ENCODE measurements at regions not wholly inside any gene's neighbourhood (a gene's known extent, or its start where the extent isn't known, plus 50 kb on each side); places are given as distances from the start of the nearest gene placed in this dataset.

- H3K4me1 Mint-ChIP-seq (ENCODE audit: low read depth) = peaks cover 37% of the 10 kb centered on the region
- no peaks in the 10 kb centered on the region for H3K36me3 Mint-ChIP-seq (ENCODE audit: low read depth)
- TF ChIP-seq, protein P1, sequence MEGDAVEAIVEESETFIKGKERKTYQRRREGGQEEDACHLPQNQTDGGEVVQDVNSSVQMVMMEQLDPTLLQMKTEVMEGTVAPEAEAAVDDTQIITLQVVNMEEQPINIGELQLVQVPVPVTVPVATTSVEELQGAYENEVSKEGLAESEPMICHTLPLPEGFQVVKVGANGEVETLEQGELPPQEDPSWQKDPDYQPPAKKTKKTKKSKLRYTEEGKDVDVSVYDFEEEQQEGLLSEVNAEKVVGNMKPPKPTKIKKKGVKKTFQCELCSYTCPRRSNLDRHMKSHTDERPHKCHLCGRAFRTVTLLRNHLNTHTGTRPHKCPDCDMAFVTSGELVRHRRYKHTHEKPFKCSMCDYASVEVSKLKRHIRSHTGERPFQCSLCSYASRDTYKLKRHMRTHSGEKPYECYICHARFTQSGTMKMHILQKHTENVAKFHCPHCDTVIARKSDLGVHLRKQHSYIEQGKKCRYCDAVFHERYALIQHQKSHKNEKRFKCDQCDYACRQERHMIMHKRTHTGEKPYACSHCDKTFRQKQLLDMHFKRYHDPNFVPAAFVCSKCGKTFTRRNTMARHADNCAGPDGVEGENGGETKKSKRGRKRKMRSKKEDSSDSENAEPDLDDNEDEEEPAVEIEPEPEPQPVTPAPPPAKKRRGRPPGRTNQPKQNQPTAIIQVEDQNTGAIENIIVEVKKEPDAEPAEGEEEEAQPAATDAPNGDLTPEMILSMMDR (IDR thresholded peaks at IDR 0.05) = no peak
- no peaks in the 10 kb centered on the region for H3K9me3 Mint-ChIP-seq
- H3K4me3 Mint-ChIP-seq = no peak overlapping the region; the same call in 1 of the 2 replicates
- DNase-seq = no peak
- H3K27me3 Mint-ChIP-seq (ENCODE audit: insufficient read depth) = 0 out of 2 replicates have a peak, but pooled peaks cover 1% of the 10 kb centered on the region
- H3K27ac Mint-ChIP-seq = peak overlapping the region; percentile 93
Observed at GRCh38 chr17:83154311-83155127, 75.1 kb downstream of the METRNL start.

DNA sequence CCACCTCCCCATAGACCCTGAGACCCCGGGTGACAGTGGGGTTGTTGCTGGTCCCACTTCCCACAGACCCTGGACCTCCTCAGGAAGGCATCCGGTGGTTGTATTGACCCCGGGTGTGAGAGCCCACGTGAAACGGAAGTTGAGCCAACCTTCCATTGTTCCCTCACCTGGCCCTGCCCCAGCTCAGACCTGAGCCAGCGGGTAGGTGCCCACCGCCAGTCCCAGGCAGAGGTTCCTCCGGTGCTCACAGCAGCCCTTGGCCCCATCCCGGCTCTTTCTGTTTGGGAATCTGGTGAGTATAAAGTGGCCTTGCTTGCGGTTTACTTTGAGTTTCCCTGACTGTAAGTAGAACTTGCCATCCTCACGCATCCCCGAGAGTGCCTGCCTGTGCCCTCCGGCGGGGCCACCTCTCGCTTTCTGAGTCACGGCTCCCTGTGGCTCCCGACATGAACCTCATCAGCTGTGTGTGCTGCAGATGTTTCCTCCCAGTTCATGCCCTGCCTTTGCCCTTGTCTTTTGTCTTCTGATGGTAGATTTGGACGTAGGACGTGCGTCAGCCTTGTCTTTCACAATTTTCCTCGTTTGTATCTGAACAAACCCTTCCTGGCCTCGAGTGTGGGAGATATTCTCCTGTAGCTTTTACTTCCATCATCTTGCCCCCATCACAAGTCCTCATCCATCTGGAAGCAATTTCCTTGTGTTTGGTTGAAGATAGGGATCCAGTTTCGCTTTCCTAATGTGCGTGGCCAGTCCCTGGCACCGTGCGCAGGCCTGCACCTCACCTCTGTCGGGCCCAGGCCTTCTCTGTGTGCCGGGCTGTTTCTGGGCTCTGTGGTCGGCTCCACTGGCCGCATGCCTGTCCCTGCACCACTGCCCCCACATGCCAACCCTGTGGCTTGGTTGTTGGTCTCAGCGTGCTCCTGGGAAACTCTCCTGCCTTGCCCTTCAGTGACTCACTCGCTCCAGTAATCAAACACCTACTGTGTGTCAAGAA is 76.0 kb downstream of the METRNL start:
- DNase-seq = peak; percentile 95
- peaks cover 4% of the 10 kb centered on the region; the same call in 1 of the 2 replicates for H3K27me3 Mint-ChIP-seq (ENCODE audit: insufficient read depth)
- TF ChIP-seq, protein P1 (IDR thresholded peaks at IDR 0.05) = no peak
- H3K4me3 Mint-ChIP-seq = peak overlapping the region; percentile 78
- peak overlapping the region; percentile 93 for H3K27ac Mint-ChIP-seq
- no peaks in the 10 kb centered on the region for H3K9me3 Mint-ChIP-seq
- H3K4me1 Mint-ChIP-seq (ENCODE audit: low read depth) = peaks cover 33% of the 10 kb centered on the region
- no peaks in the 10 kb centered on the region for H3K36me3 Mint-ChIP-seq (ENCODE audit: low read depth)

DNA sequence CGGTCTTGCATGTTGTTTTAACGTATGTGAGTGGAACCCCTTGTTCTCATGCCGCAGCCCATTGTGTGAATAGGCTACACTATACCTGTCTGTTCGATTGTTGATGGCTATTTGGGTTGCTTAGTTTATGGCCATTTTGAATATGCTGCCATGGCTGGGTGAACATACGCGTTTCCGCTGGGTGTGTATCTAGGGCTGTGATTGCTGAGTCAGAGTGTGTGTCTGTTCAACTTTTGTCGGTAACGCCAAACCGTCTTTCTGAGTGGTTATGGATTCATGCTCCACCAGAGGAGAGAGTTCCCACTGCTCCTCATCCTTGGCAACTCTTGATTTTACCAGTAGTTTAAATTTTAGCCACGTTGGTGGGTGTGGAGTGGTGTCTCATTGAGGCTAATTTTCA is 77.0 kb downstream of the METRNL start:
- Mint-ChIP-seq H3K36me3 (ENCODE audit: low read depth) (no peaks in the 10 kb centered on the region), H3K4me1 (ENCODE audit: low read depth) (peaks cover 29% of the 10 kb centered on the region), H3K9me3 (no peaks in the 10 kb centered on the region), H3K27ac (peak overlapping the region; percentile 93), H3K27me3 (ENCODE audit: insufficient read depth) (peaks cover 3% of the 10 kb centered on the region; the same call in 1 of the 2 replicates), H3K4me3 (peak overlapping the region; percentile 78)
- TF ChIP-seq, protein P1 (IDR thresholded peaks at IDR 0.05) = no peak
- no peak for DNase-seq

GRCh38 chr17:83159204-83160049 is 80.0 kb downstream of the METRNL start:
- Mint-ChIP-seq H3K27ac (no peak overlapping the region), H3K9me3 (no peaks in the 10 kb centered on the region), H3K4me3 (no peak overlapping the region), H3K27me3 (ENCODE audit: insufficient read depth) (peaks cover 5% of the 10 kb centered on the region; the same call in 1 of the 2 replicates), H3K36me3 (ENCODE audit: low read depth) (no peaks in the 10 kb centered on the region), H3K4me1 (ENCODE audit: low read depth) (peaks cover 35% of the 10 kb centered on the region)
- TF ChIP-seq, protein P1 (IDR thresholded peaks at IDR 0.05) = no peak
- no peak for DNase-seq

Measured in HFFc6 (cell line).